ENCODE measurements at regions not wholly inside any gene's neighbourhood (a gene's known extent, or its start where the extent isn't known, plus 50 kb on each side); places are given as distances from the start of the nearest gene placed in this dataset.

- no peak for DNase-seq
Observed at GRCh38 chr20:9919271-9920014, 80.6 kb upstream of the PAK5 start.

GRCh38 chr20:9918348-9918747 is 79.5 kb upstream of the PAK5 start:
- no peak for DNase-seq

GRCh38 chr20:9916761-9917160 is 77.9 kb upstream of the PAK5 start:
- no peak for DNase-seq

GRCh38 chr20:9912858-9913434 is 74.1 kb upstream of the PAK5 start:
- peak; percentile 17 for DNase-seq

DNA sequence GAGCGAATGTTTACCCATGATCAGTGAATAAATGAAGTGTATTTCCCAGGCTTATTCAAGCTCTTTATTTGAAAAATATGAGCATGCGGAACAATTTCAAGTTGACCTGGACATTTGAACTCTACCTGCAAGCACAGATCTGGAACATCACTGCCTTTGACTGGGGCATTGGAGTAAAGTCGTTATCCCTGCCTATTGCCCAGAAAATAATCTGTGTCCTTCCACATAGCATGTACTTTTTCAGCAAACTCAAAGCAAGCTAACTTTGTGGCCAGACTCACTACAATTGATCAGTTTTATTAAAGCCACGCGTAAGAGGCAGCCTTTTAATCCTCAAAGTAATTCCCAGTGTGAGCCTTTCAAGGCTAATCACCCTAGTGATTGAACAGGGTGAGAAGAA is 73.4 kb upstream of the PAK5 start:
- DNase-seq, result no peak

- DNase-seq, result no peak
Observed at GRCh38 chr20:9911519-9911918, 72.6 kb upstream of the PAK5 start.

DNA sequence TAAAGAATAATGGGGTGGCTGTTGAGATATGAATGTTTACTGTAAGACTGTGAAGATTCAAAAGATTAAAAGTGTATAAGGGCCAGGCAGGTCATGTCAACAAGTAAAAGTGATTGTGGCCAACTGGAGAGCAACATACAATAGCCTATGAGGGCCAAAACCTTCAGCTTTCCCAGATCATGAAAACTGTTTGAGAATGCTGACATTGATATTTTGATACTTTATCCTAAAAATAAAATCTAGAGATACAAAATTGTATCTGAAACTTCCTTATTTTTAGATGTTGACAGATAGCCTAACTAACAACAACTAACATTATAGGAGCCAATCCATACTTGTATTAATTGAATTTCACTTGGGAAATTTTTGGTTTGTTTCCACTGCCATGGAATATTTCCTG is 70.3 kb upstream of the PAK5 start:
- DNase-seq, result no peak

DNA sequence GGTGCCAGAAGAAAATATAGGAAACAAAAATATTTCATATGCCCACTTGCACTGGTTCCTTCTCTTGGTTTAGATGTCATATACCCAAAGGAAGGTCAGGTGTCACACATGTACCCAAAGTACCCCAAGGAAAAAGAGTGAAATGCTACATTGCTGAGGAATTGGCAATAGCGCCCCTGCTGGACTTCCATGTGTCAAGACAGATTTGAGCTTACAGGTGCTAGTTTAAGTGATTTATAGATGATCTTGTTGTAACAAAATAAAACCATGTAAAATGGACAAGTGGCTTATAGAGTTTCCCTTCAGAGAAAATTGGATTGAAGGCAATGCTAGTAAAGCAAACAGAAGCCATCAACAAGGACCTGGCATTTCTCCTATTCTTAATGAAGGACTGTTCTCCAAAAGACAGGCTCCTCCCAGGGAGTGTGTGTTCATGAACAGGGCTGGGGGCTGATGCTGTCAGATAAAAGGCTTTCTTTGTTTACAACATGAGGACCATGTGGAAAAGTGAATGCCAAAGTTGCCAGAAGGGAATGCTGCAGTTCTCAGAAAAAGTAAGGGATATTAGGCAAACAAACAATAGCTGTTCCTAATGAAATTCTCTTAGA is 64.3 kb upstream of the PAK5 start:
- no peak for DNase-seq

- DNase-seq, result no peak
Observed at GRCh38 chr20:9889270-9889981, 50.5 kb upstream of the PAK5 start.
